ENCODE measurements at regions not wholly inside any gene's neighbourhood (a gene's known extent, or its start where the extent isn't known, plus 50 kb on each side); places are given as distances from the start of the nearest gene placed in this dataset.
A peak's percentile ranks its signal among the peaks of the same experiment; 100 is the strongest.

- intact Hi-C loops (cut with micrococcal nuclease; ENCODE audit: unreplicated experiment), result loop anchor here (2.0 kb wide), 1 partner anchor 41 kb away; no protein-coding TSS in a partner anchor
- Histone ChIP-seq H4K20me1 (ENCODE audit: insufficient read depth, low read length) (no peaks in the 10 kb centered on the region), H3K9me2 (ENCODE audit: insufficient read depth, low read length) (no peaks in the 10 kb centered on the region), H3K4me1 (ENCODE audit: insufficient read depth, low read length, poor library complexity, severe bottlenecking) (peaks cover 34% of the 10 kb centered on the region), H3K4me3 (ENCODE audit: low read depth, low read length, poor library complexity, severe bottlenecking) (no peak overlapping the region), H3K79me2 (ENCODE audit: insufficient read depth, low read depth, low read length) (no peaks in the 10 kb centered on the region), H3K4me2 (ENCODE audit: low read length) (0 out of 2 replicates have a peak overlapping the region, but pooled peaks have one; percentile 1), H3K27ac (ENCODE audit: low read depth, low read length, poor library complexity, severe bottlenecking) (no peak overlapping the region), H3K36me3 (ENCODE audit: insufficient read depth, low read length) (no peaks in the 10 kb centered on the region), H2AFZ (ENCODE audit: low read length) (peak overlapping the region; percentile 28; the same call in 1 of the 2 replicates), H3K9me3 (ENCODE audit: low read length) (no peaks in the 10 kb centered on the region)
- ChIA-PET POLR2A (interaction anchor here (0.6 to 1.4 kb wide), 2 partner anchors 12 to 454 kb away, joined by 3 to 5 read pairs; no protein-coding TSS in a partner anchor), CTCF (ENCODE audit: unreplicated experiment) (no interaction called here)
- TF ChIP-seq EZH2phosphoT487 (IDR thresholded peaks at IDR 0.05; ENCODE audit: borderline replicate concordance, low read depth, low read length) (no peak), CTCF (conservative IDR thresholded peaks at IDR 0.05; ENCODE audit: low read length) (no peak)
- no peak for DNase-seq (ENCODE audit: low spot score)
- no TSS peak for BruUV-seq (replicated peaks)
These were observed 75.5 kb upstream of the CD2AP start for GRCh38 chr6:47402081-47402480.

DNA sequence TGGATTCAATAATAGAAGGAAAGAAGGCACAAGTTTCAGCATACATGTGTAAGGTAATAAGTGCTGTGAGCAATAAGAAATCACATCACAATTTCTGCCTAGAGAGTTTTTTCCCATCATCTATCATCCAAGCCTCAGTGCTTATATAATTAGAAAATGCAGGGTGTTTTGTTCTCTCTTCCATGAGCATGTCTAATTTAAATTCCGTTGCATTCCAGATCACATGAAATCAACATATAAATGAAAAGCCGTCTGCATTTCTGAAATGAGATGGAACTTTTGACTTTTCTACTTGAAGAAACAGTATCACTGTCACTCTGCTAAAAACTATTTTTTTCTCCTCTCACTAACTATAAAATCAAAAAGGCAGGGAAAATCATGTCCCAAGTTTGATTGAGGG is 74.5 kb upstream of the CD2AP start:
- Histone ChIP-seq H2AFZ (ENCODE audit: low read length) (peak overlapping the region; percentile 83; the same call in 1 of the 2 replicates), H3K4me1 (ENCODE audit: insufficient read depth, low read length, poor library complexity, severe bottlenecking) (peaks cover 34% of the 10 kb centered on the region), H3K79me2 (ENCODE audit: insufficient read depth, low read depth, low read length) (no peaks in the 10 kb centered on the region), H3K4me3 (ENCODE audit: low read depth, low read length, poor library complexity, severe bottlenecking) (no peak overlapping the region), H3K9me2 (ENCODE audit: insufficient read depth, low read length) (no peaks in the 10 kb centered on the region), H4K20me1 (ENCODE audit: insufficient read depth, low read length) (no peaks in the 10 kb centered on the region), H3K4me2 (ENCODE audit: low read length) (0 out of 2 replicates have a peak overlapping the region, but pooled peaks have one; percentile 53), H3K36me3 (ENCODE audit: insufficient read depth, low read length) (no peaks in the 10 kb centered on the region), H3K27ac (ENCODE audit: low read depth, low read length, poor library complexity, severe bottlenecking) (no peak overlapping the region), H3K9me3 (ENCODE audit: low read length) (no peaks in the 10 kb centered on the region)
- ChIA-PET POLR2A (interaction anchor here (1.4 kb wide), 1 partner anchor 11 kb away, joined by 3 read pairs; no protein-coding TSS in a partner anchor), CTCF (ENCODE audit: unreplicated experiment) (interaction anchor here (1.0 kb wide), 1 partner anchor 11 kb away, joined by 3 read pairs; no protein-coding TSS in a partner anchor)
- BruUV-seq (replicated peaks), result no TSS peak
- no peak for DNase-seq (ENCODE audit: low spot score)
- no peak for TF ChIP-seq EZH2phosphoT487 (IDR thresholded peaks at IDR 0.05; ENCODE audit: borderline replicate concordance, low read depth, low read length)
- no peak for TF ChIP-seq CTCF (conservative IDR thresholded peaks at IDR 0.05; ENCODE audit: low read length)
- intact Hi-C loops (cut with micrococcal nuclease; ENCODE audit: unreplicated experiment), result loop anchor here (2.0 kb wide), 1 partner anchor 42 kb away; no protein-coding TSS in a partner anchor

DNA sequence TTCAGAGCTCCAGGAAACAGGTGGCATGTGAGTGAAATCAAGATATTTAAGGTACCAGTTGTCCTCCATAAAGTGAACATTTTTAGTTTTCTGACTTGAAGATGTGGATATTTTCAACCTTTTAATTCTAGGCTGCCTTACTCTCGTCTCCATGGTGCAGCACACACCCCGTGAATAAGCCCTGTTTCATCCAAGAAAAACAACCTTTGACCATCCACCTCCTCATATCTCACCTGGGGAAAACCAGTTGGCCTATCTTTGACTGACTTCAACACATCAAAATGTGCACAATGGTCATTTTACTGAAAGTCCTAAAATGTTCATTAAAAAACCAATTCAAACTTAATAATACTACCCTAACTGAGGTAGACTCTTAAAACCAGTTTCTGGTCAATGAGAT is 73.8 kb upstream of the CD2AP start:
- Histone ChIP-seq H3K27ac (ENCODE audit: low read depth, low read length, poor library complexity, severe bottlenecking) (peak overlapping the region; percentile 57), H4K20me1 (ENCODE audit: insufficient read depth, low read length) (no peaks in the 10 kb centered on the region), H3K9me3 (ENCODE audit: low read length) (no peaks in the 10 kb centered on the region), H3K4me2 (ENCODE audit: low read length) (peak overlapping the region; percentile 53), H3K4me3 (ENCODE audit: low read depth, low read length, poor library complexity, severe bottlenecking) (peak overlapping the region; percentile 29), H3K36me3 (ENCODE audit: insufficient read depth, low read length) (no peaks in the 10 kb centered on the region), H3K79me2 (ENCODE audit: insufficient read depth, low read depth, low read length) (no peaks in the 10 kb centered on the region), H3K4me1 (ENCODE audit: insufficient read depth, low read length, poor library complexity, severe bottlenecking) (peaks cover 34% of the 10 kb centered on the region), H3K9me2 (ENCODE audit: insufficient read depth, low read length) (no peaks in the 10 kb centered on the region), H2AFZ (ENCODE audit: low read length) (peak overlapping the region; percentile 83)
- BruUV-seq (replicated peaks), result no TSS peak
- POLR2A ChIA-PET, result interaction anchor here (0.7 to 1.8 kb wide), 3 partner anchors 10 to 73 kb away, joined by 4 to 8 read pairs (median 5); partner anchors contain the start of gene CD2AP
- TF ChIP-seq EZH2phosphoT487 (IDR thresholded peaks at IDR 0.05; ENCODE audit: borderline replicate concordance, low read depth, low read length) (no peak), CTCF (conservative IDR thresholded peaks at IDR 0.05; ENCODE audit: low read length) (no peak)
- intact Hi-C loops (cut with micrococcal nuclease; ENCODE audit: unreplicated experiment), result loop anchor here (2.0 kb wide), 1 partner anchor 43 kb away; no protein-coding TSS in a partner anchor
- CTCF ChIA-PET (ENCODE audit: unreplicated experiment), result interaction anchor here (0.9 to 1.0 kb wide), 2 partner anchors 11 to 228 kb away, joined by 3 read pairs; no protein-coding TSS in a partner anchor
- peak; percentile 68 for DNase-seq (ENCODE audit: low spot score)

Data from OCI-LY7 (cell line).